ENCODE measurements at regions not wholly inside any gene's neighbourhood (a gene's known extent, or its start where the extent isn't known, plus 50 kb on each side); places are given as distances from the start of the nearest gene placed in this dataset.

- no peak overlapping the region for H3K9ac ChIP-seq (ENCODE audit: insufficient read length)
- TF ChIP-seq EZH2 (IDR thresholded peaks at IDR 0.05) (no peak), FOXP2 (optimal IDR thresholded peaks at IDR 0.05; ENCODE audit: control extremely low read depth, extremely low read length, insufficient read depth) (no peak), POLR2AphosphoS5 (IDR thresholded peaks at IDR 0.05; ENCODE audit: borderline replicate concordance, low read depth, low read length) (no peak)
- H3K27ac ChIP-seq: no peak overlapping the region
- DNase-seq (ENCODE audit: low read depth, low spot score): no peak
- H3K36me3 ChIP-seq (ENCODE audit: insufficient read depth, low read length): no peaks in the 10 kb centered on the region
- H3K9me3 ChIP-seq (ENCODE audit: low read depth, low read length): no peaks in the 10 kb centered on the region
- H3K4me3 ChIP-seq: no peak overlapping the region
Measured at GRCh38 chr9:89844075-89844474, 239.3 kb downstream of the GADD45G start.

- no peak for DNase-seq (ENCODE audit: low read depth, low spot score)
- no peak for TF ChIP-seq POLR2AphosphoS5 (IDR thresholded peaks at IDR 0.05; ENCODE audit: borderline replicate concordance, low read depth, low read length)
- no peak for TF ChIP-seq EZH2 (IDR thresholded peaks at IDR 0.05)
- no peak for TF ChIP-seq FOXP2 (optimal IDR thresholded peaks at IDR 0.05; ENCODE audit: control extremely low read depth, extremely low read length, insufficient read depth)
- Histone ChIP-seq H3K4me3 (no peak overlapping the region), H3K9me3 (ENCODE audit: low read depth, low read length) (no peaks in the 10 kb centered on the region), H3K27ac (no peak overlapping the region), H3K36me3 (ENCODE audit: insufficient read depth, low read length) (no peaks in the 10 kb centered on the region), H3K9ac (ENCODE audit: insufficient read length) (no peak overlapping the region)
Measured at GRCh38 chr9:89844535-89844934, 239.7 kb downstream of the GADD45G start.

GRCh38 chr9:89845321-89845720 lies 240.5 kb downstream of the GADD45G start:
- no peak for TF ChIP-seq FOXP2 (optimal IDR thresholded peaks at IDR 0.05; ENCODE audit: control extremely low read depth, extremely low read length, insufficient read depth)
- no peak for TF ChIP-seq POLR2AphosphoS5 (IDR thresholded peaks at IDR 0.05; ENCODE audit: borderline replicate concordance, low read depth, low read length)
- no peak for TF ChIP-seq EZH2 (IDR thresholded peaks at IDR 0.05)
- H3K9ac ChIP-seq (ENCODE audit: insufficient read length): no peak overlapping the region
- H3K36me3 ChIP-seq (ENCODE audit: insufficient read depth, low read length): no peaks in the 10 kb centered on the region
- DNase-seq (ENCODE audit: low read depth, low spot score): no peak
- no peaks in the 10 kb centered on the region for H3K9me3 ChIP-seq (ENCODE audit: low read depth, low read length)
- no peak overlapping the region for H3K4me3 ChIP-seq
- no peak overlapping the region for H3K27ac ChIP-seq

GRCh38 chr9:89845862-89846261 lies 241.1 kb downstream of the GADD45G start:
- TF ChIP-seq FOXP2 (optimal IDR thresholded peaks at IDR 0.05; ENCODE audit: control extremely low read depth, extremely low read length, insufficient read depth) (no peak), POLR2AphosphoS5 (IDR thresholded peaks at IDR 0.05; ENCODE audit: borderline replicate concordance, low read depth, low read length) (no peak), EZH2 (IDR thresholded peaks at IDR 0.05) (no peak)
- no peak for DNase-seq (ENCODE audit: low read depth, low spot score)
- Histone ChIP-seq H3K27ac (no peak overlapping the region), H3K9ac (ENCODE audit: insufficient read length) (no peak overlapping the region), H3K9me3 (ENCODE audit: low read depth, low read length) (no peaks in the 10 kb centered on the region), H3K36me3 (ENCODE audit: insufficient read depth, low read length) (no peaks in the 10 kb centered on the region), H3K4me3 (no peak overlapping the region)

DNA sequence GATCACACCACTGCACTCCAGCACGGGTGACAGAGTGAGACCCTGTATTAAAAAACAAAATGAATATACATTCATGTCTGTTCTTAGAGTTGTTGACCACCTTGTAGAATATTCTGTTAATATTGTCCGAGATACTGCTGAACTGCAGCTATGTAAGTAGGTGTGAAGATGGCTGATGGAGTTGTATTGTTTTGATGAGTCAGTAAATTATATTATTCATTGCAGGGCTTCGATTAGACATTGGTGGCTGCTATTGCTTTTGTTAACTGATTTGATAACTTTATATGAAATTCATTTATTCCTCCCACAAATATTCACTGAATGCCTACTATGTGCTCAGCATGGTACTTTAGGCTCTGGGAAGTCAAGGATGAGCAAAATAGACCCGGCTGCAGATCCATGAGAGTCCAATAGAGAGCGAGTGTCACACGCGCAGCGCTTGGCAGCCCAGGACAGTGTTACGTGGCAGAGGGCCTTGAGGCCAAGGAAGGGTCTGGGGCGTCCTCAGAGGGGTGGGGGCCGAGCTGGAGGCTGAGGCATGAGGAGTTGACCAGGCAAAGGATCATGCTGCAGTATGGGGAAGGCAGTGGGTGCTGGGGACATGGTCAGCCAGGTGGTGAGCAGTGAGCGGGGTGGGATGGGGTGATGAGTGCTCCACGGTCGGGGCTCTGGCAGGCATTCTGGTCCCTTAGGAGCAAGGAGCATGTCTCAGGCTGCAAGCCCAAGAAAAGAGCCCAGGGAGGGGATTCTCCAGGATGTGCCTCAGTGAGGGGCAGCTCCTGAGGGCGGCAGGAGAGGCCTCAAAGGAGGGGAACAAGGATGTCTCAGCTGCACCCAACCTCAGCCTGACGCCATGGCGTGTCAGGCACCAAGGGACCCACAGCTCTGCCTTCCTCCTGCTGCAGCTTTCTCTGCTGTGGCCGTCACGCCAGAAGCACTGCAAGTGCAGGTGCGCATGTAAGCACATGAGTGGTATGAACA lies 243.5 kb downstream of the GADD45G start:
- Histone ChIP-seq H3K9me3 (ENCODE audit: low read depth, low read length) (no peaks in the 10 kb centered on the region), H3K9ac (ENCODE audit: insufficient read length) (no peak overlapping the region), H3K27ac (no peak overlapping the region), H3K4me3 (no peak overlapping the region), H3K36me3 (ENCODE audit: insufficient read depth, low read length) (no peaks in the 10 kb centered on the region)
- TF ChIP-seq FOXP2 (optimal IDR thresholded peaks at IDR 0.05; ENCODE audit: control extremely low read depth, extremely low read length, insufficient read depth): no peak
- TF ChIP-seq POLR2AphosphoS5 (IDR thresholded peaks at IDR 0.05; ENCODE audit: borderline replicate concordance, low read depth, low read length): no peak
- TF ChIP-seq EZH2 (IDR thresholded peaks at IDR 0.05): no peak
- DNase-seq (ENCODE audit: low read depth, low spot score): no peak

- no peak overlapping the region for H3K27ac ChIP-seq
- no peaks in the 10 kb centered on the region for H3K36me3 ChIP-seq (ENCODE audit: insufficient read depth, low read length)
- no peaks in the 10 kb centered on the region for H3K9me3 ChIP-seq (ENCODE audit: low read depth, low read length)
- no peak overlapping the region for H3K4me3 ChIP-seq
- no peak for DNase-seq (ENCODE audit: low read depth, low spot score)
- no peak overlapping the region for H3K9ac ChIP-seq (ENCODE audit: insufficient read length)
- TF ChIP-seq EZH2 (IDR thresholded peaks at IDR 0.05) (no peak), POLR2AphosphoS5 (IDR thresholded peaks at IDR 0.05; ENCODE audit: borderline replicate concordance, low read depth, low read length) (no peak), FOXP2 (optimal IDR thresholded peaks at IDR 0.05; ENCODE audit: control extremely low read depth, extremely low read length, insufficient read depth) (no peak)
Measured at GRCh38 chr9:89849096-89849495, 244.3 kb downstream of the GADD45G start.

- no peak overlapping the region for H3K27ac ChIP-seq
- no peak for DNase-seq (ENCODE audit: low read depth, low spot score)
Measured at GRCh38 chr9:89850153-89850552, 245.3 kb downstream of the GADD45G start.

GRCh38 chr9:89850631-89851325 lies 246.0 kb downstream of the GADD45G start:
- Histone ChIP-seq H3K9me3 (ENCODE audit: low read depth, low read length) (no peaks in the 10 kb centered on the region), H3K4me3 (no peak overlapping the region), H3K36me3 (ENCODE audit: insufficient read depth, low read length) (no peaks in the 10 kb centered on the region), H3K27ac (no peak overlapping the region), H3K9ac (ENCODE audit: insufficient read length) (no peak overlapping the region)
- TF ChIP-seq FOXP2 (optimal IDR thresholded peaks at IDR 0.05; ENCODE audit: control extremely low read depth, extremely low read length, insufficient read depth): no peak
- no peak for TF ChIP-seq POLR2AphosphoS5 (IDR thresholded peaks at IDR 0.05; ENCODE audit: borderline replicate concordance, low read depth, low read length)
- no peak for TF ChIP-seq EZH2 (IDR thresholded peaks at IDR 0.05)
- no peak for DNase-seq (ENCODE audit: low read depth, low spot score)

More at GRCh38 chr9:89850153-89850552, 245.3 kb downstream of the GADD45G start:
- Histone ChIP-seq H3K36me3 (ENCODE audit: insufficient read depth, low read length) (no peaks in the 10 kb centered on the region), H3K9ac (ENCODE audit: insufficient read length) (no peak overlapping the region), H3K9me3 (ENCODE audit: low read depth, low read length) (no peaks in the 10 kb centered on the region), H3K4me3 (no peak overlapping the region)
- no peak for TF ChIP-seq EZH2 (IDR thresholded peaks at IDR 0.05)
- TF ChIP-seq POLR2AphosphoS5 (IDR thresholded peaks at IDR 0.05; ENCODE audit: borderline replicate concordance, low read depth, low read length): no peak
- no peak for TF ChIP-seq FOXP2 (optimal IDR thresholded peaks at IDR 0.05; ENCODE audit: control extremely low read depth, extremely low read length, insufficient read depth)
